Cardiac muscle cell (in vitro differentiated cells and primary cell): ENCODE measurements at regions not wholly inside any gene's neighbourhood (a gene's known extent, or its start where the extent isn't known, plus 50 kb on each side); places are given as distances from the start of the nearest gene placed in this dataset.
A peak's percentile ranks its signal among the peaks of the same experiment; 100 is the strongest.

Experiments used
- DNase-seq, 2 donors: peaks; one replicate each; pipeline versions ENCODE4 v3.0.0 to v3.0.0-alpha.2; 2010 to 2017; ENCODE audit warnings: low read depth in 1 of 2, low spot score in 1 of 2
- H3K27ac ChIP-seq: fragments of 200-600 bp; sonication (generic); 2 replicates; pipeline ENCODE4 v1.5.1; 2016
- H3K27me3 ChIP-seq: fragments of 200-600 bp; sonication (generic); 2 replicates; pipeline ENCODE4 v1.6.0; 2016; ENCODE audit warnings: control low read depth
- H3K36me3 ChIP-seq: fragments of 200-600 bp; sonication (generic); 2 replicates; pipeline ENCODE4 v1.5.1; 2016; ENCODE audit warnings: control low read depth
- H3K4me1 ChIP-seq: fragments of 200-600 bp; sonication (generic); 2 replicates; pipeline ENCODE4 v1.8.1; 2017; ENCODE audit warnings: low read depth, mild to moderate bottlenecking, mixed run types
- H3K4me3 ChIP-seq: fragments of 200-600 bp; sonication (generic); 2 replicates; pipeline ENCODE4 v1.5.1; 2016; ENCODE audit warnings: mild to moderate bottlenecking
- H3K9me3 ChIP-seq: fragments of 200-600 bp; sonication (generic); 2 replicates; pipeline ENCODE4 v1.5.1; 2017; ENCODE audit warnings: low read depth, mild to moderate bottlenecking, control low read depth
- TF ChIP-seq, protein P1 (sequence below): IDR thresholded peaks from 2 replicates; pipeline ENCODE4 v1.5.1; 2012; ENCODE audit warnings: low read depth, mild to moderate bottlenecking, low read length

GRCh38 chr13:76795701-76796695, 90.2 kb downstream of the KCTD12 start:
- Histone ChIP-seq H3K4me3 (no peak overlapping the region), H3K4me1 (peaks cover 9% of the 10 kb centered on the region), H3K27me3 (no peaks in the 10 kb centered on the region), H3K27ac (no peak overlapping the region), H3K9me3 (no peaks in the 10 kb centered on the region), H3K36me3 (no peaks in the 10 kb centered on the region)
- DNase-seq = no peak
- TF ChIP-seq, protein P1, sequence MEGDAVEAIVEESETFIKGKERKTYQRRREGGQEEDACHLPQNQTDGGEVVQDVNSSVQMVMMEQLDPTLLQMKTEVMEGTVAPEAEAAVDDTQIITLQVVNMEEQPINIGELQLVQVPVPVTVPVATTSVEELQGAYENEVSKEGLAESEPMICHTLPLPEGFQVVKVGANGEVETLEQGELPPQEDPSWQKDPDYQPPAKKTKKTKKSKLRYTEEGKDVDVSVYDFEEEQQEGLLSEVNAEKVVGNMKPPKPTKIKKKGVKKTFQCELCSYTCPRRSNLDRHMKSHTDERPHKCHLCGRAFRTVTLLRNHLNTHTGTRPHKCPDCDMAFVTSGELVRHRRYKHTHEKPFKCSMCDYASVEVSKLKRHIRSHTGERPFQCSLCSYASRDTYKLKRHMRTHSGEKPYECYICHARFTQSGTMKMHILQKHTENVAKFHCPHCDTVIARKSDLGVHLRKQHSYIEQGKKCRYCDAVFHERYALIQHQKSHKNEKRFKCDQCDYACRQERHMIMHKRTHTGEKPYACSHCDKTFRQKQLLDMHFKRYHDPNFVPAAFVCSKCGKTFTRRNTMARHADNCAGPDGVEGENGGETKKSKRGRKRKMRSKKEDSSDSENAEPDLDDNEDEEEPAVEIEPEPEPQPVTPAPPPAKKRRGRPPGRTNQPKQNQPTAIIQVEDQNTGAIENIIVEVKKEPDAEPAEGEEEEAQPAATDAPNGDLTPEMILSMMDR = no peak

DNA sequence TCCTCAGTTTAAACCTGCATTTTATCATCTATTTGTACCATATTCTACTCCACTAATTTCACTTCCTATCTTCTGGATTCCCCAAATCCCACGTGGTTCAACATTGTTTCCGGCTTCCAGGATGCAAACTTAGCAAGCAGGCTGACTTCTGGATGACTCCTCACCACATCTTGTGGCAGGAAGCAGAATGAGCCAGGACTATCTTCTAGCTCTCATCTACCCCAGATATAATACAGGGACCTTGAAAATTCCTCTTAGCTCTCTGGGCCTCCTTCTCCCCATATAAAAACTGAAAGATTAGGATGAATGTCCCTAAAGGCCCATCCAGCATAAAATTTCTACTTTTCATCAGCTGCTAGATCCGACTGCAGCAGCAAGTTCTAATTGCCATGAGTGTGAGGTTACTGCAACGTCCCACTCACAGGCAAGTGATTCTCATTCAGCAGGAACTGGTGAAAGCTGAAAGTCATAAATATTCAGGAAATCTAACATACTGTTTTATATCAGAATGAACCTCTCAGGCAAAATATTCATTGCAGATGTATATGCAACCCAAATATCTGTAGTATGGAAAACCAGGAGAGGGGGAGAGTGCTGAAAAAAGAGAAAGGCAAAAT, 93.4 kb downstream of the KCTD12 start:
- TF ChIP-seq, protein P1 = peak; percentile 12
- Histone ChIP-seq H3K4me1 (peaks cover 22% of the 10 kb centered on the region), H3K9me3 (no peaks in the 10 kb centered on the region), H3K27me3 (no peaks in the 10 kb centered on the region), H3K27ac (no peak overlapping the region), H3K4me3 (no peak overlapping the region), H3K36me3 (no peaks in the 10 kb centered on the region)
- peak in 1 of 2 donors; percentile 85 for DNase-seq

- Histone ChIP-seq H3K27ac (peak overlapping the region; percentile 49), H3K36me3 (no peaks in the 10 kb centered on the region), H3K4me3 (no peak overlapping the region), H3K27me3 (no peaks in the 10 kb centered on the region), H3K9me3 (no peaks in the 10 kb centered on the region), H3K4me1 (peaks cover 22% of the 10 kb centered on the region)
- peak; percentile 38 to 84 for DNase-seq
- TF ChIP-seq, protein P1 = no peak
Measured at GRCh38 chr13:76790980-76791819, 95.0 kb downstream of the KCTD12 start.

DNA sequence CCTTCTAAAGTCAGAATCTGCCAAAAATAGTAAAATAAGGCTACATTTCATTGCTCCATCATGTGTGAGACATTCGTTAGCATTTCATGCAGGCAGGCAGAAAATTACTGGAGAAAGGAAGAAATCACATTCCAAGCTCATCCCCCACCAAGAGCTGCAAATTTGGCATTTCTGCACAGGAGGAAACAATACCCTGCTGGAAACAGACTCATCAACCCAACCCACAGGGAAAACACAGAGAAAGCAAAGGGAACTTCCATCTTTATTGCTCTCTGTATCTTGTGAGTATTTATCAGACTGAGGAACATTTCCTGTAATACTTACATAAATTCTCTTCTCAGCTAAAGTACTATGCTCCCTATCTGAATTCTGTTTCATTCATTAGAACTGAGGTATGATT, 95.7 kb downstream of the KCTD12 start:
- Histone ChIP-seq H3K27me3 (no peaks in the 10 kb centered on the region), H3K4me3 (no peak overlapping the region), H3K27ac (no peak overlapping the region), H3K9me3 (no peaks in the 10 kb centered on the region), H3K36me3 (no peaks in the 10 kb centered on the region), H3K4me1 (peaks cover 22% of the 10 kb centered on the region)
- peak in 1 of 2 donors; percentile 51 for DNase-seq
- TF ChIP-seq, protein P1 = no peak

GRCh38 chr13:76783798-76784197, 102.4 kb downstream of the KCTD12 start:
- TF ChIP-seq, protein P1 = no peak
- Histone ChIP-seq H3K4me1 (no peaks in the 10 kb centered on the region), H3K9me3 (no peaks in the 10 kb centered on the region), H3K27me3 (no peaks in the 10 kb centered on the region), H3K27ac (no peak overlapping the region), H3K36me3 (no peaks in the 10 kb centered on the region), H3K4me3 (no peak overlapping the region)
- no peak for DNase-seq
